GM18520 (cell line): ENCODE measurements at regions not wholly inside any gene's neighbourhood (a gene's known extent, or its start where the extent isn't known, plus 50 kb on each side); places are given as distances from the start of the nearest gene placed in this dataset.

ENCODE experiments used
- ATAC-seq: cut with Tn5 transposase; IDR thresholded peaks from one replicate; pipeline ENCODE4 v1.9.1; 2021; ENCODE audit not compliant: unreplicated experiment

GRCh38 chr4:167645358-167645757 is 411.1 kb upstream of the SPOCK3 start:
- ATAC-seq: no peak

GRCh38 chr4:167652267-167652666 is 418.0 kb upstream of the SPOCK3 start:
- ATAC-seq: no peak

- ATAC-seq: no peak
Measured at GRCh38 chr4:167688660-167689142, 403.6 kb upstream of the ANXA10 start.

DNA sequence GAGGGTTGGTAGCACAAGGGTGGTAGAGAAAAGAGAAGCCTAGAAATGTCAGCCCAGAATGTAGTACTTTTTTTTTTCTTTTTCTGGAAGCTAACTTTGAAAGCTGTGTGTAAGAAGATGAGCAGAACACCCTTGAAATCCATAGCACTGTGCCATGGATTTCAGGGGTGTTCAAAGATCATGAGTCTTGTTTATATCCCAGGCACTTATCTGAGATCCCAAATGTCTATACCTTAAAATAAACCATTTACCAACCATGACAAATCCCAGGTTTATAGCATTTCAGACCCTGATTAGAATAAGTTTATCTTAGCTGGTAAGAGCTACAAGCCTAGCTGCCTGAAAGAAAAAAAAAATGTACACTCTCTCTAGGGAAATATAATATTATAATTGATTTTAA is 389.9 kb upstream of the ANXA10 start:
- no peak for ATAC-seq

DNA sequence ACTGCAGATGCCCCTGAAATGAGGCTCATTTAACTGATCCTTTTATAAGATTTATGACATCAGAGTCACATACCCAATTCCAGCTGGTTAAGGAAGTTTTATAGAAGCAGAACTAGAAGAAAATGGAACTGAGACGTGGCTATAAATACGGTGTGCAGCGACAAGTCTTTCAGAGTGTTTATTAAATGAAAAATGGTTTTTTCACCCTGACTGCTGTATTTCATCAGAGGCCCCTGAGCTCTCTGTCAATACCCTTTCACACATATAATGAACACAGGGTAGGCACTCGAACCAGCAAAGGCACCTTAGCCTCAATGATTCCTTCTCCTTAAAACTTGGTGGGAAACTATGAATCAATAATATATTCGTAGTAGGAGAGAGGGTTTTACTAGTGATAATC is 380.8 kb upstream of the ANXA10 start:
- ATAC-seq: no peak

GRCh38 chr4:167713756-167714155 is 378.6 kb upstream of the ANXA10 start:
- ATAC-seq: no peak

GRCh38 chr4:167715176-167715575 is 377.2 kb upstream of the ANXA10 start:
- no peak for ATAC-seq

DNA sequence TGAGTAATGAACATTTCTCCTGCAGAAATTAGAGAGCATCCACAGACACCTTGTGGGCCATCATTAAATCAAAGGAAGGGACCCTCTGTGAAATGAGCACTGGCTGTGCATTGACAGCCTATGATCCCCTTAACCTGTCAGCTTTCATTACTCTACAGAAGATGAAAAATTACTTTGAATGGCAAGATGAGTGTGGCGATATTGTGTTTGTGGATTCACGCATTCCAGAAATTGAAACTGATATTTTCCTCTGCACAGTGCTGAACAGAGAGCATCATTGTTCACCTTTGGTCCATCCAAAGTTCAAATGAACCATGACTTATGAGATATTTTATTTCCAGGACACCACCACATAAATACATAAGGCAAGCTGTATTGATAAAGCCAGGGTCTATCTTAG is 374.8 kb upstream of the ANXA10 start:
- no peak for ATAC-seq

DNA sequence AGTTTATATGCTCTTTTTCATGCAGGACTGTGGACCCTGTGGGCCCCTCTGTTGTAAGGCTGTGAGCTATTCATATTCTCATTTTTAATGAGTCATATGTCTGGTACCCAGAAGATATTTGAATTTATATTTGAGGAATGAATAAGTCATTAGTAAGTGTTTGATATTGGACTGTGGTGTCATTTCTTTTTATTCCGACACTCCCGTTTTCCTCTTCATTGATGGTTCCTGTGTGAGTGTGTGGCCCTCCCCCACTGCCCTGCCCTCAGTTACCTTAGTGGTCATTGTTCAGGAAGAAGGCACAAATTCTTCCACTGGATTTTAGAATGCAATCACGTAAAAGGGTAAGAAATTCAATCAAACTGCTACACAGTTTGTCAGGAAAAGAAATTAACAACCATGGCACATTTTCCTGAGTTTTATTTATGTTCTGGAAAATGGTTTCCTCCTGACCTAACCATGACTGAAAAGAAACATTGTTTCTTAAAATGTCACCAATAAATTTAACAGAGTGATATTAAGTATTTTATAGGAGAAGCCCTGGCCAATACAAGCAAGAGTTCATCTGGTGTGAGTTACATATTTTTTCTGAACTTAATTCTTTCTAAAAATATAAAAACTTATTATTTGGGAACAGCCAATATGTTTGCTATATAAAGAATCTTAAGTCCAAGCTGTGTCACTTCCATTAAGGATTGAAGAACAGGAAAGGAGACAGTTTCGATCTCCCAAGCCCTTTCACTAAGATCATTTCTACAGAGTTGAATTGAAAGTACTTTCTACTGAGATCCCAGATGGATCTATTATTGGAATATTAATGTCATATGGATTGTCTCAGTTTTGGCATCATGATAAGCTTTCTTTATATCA is 370.5 kb upstream of the ANXA10 start:
- ATAC-seq: no peak

DNA sequence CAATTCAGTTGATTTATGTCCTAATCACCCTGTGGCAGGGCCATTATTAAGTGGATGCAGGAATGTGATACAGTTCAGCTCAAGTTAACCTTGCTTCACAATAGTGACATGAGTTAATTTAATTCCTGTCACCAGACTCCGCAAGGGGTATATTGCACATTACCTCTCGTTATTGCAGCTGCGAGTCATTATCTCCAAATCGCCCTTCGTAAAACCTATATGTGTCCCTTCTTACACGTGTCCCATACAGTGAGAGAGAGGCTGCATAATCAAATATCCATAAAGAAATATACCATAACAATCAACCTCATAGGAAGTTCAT is 369.9 kb upstream of the ANXA10 start:
- no peak for ATAC-seq

DNA sequence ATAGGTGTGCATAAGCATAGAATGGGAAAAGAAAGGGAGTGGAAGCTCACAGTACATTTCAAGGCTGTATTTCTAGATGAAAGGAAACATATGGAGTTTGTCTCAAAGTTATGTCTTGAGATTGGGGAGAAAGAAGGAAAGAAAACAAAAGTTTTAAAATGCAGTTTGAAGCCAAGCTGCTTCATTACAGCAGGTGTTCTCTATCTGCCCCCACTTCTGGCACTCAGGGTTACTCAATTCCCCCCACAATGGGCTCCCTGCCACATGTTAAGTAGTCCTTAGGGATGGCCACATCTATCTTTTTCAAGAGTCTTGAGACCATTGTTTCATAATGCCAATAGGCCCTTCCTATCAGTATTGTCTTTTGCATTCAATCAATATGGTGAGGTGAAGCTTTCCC is 367.4 kb upstream of the ANXA10 start:
- no peak for ATAC-seq

GRCh38 chr4:167730769-167731168 is 361.6 kb upstream of the ANXA10 start:
- no peak for ATAC-seq

GRCh38 chr4:167745024-167745687 is 347.2 kb upstream of the ANXA10 start:
- ATAC-seq: no peak

GRCh38 chr4:167767281-167767680 is 325.1 kb upstream of the ANXA10 start:
- ATAC-seq: no peak

- no peak for ATAC-seq
Measured at GRCh38 chr4:167774646-167775045, 317.7 kb upstream of the ANXA10 start.

DNA sequence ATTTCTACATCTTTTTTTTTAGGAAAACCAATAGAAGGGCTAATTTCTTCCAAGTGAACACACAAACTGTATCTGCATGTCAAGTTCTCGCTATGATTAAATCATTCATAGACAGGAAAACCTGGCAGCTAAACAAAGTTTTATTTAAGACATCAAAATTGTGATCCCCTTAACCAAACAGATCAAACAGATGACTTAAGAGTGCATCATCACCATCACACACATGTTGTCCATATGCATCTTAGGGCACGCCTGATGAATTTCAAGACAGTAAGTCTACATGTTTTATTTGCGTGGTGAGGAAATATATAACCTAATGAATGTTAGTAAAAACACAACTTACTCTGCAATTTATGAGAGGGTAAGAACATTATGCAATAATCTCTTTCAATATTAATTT is 317.0 kb upstream of the ANXA10 start:
- no peak for ATAC-seq

GRCh38 chr4:167779280-167779679 is 313.1 kb upstream of the ANXA10 start:
- ATAC-seq: no peak

- ATAC-seq: no peak
Measured at GRCh38 chr4:167779864-167780263, 312.5 kb upstream of the ANXA10 start.

DNA sequence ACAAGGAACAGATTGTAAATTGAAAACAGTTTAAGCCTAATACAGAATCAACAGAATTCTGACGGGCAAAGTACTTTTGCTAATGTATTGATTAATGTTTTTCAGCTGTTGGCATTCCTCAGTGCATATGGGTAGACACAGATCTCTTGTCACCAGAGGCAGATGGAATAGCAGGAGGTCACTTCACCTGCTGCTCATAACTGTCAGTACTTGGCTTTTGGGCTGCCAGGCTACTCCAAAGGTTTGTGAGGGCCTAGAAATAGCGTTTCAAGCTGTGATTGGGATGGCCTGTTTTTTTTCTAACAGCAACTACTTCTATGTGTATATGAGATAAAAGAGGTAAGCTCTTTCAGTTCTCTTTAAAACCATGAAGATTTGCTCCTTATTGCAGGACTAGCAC is 307.5 kb upstream of the ANXA10 start:
- ATAC-seq: no peak

DNA sequence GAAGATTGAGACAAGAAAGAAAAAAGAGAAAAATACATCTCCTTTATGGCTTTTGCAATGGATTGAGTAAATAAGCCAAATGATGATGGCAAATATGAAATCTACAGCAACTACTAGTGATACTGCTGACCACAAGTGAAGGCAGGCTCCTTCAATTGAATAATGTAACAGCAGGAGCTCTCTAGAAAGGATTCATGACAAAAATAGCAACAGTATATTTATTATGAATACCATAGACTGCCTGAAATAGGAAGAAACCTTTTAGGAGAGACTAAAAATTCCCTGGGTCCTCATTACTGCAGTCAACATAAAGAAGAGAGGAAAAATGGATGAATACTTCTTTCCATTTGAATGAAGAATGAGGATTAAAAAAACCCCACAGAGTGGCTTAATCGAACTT is 306.8 kb upstream of the ANXA10 start:
- ATAC-seq: no peak

DNA sequence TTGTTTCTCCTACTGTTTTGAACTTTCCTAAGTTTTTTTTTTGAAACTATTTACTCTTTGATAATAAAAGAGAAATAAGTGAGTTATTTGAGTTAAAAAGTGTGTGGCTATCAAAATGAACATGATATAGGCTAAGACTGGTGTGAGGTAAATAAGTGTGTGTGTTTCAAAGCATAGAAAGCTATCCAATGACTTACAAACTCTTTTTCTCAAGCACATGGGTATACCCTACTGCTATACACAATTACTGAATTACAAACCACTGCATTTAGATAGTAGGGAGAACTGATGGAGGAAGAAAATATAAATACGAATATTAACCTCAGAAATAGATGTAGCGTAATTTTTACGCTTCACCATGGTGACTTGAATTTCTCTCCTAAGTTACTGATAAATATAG is 305.8 kb upstream of the ANXA10 start:
- no peak for ATAC-seq

- ATAC-seq: no peak
Measured at GRCh38 chr4:167787231-167787630, 305.1 kb upstream of the ANXA10 start.
